NCI-H460 (cell line): ENCODE measurements at regions not wholly inside any gene's neighbourhood (a gene's known extent, or its start where the extent isn't known, plus 50 kb on each side); places are given as distances from the start of the nearest gene placed in this dataset.
"Not testable (repeated sequence)": the region's sequence is repeated elsewhere in the genome, so short reads cannot be mapped to it uniquely, and the experiment has no call there.

Experiments
- DNase-seq: peaks from one replicate; pipeline ENCODE4 v3.0.0-alpha.2; 2016; ENCODE audit warnings: low read depth; ENCODE audit errors: extremely low read depth

GRCh38 chrX:121283921-121284320 lies 236.5 kb downstream of the GLUD2 start:
- DNase-seq = no peak

GRCh38 chrX:121298499-121298898 lies 251.1 kb downstream of the GLUD2 start:
- DNase-seq = no peak

- DNase-seq = no peak
Observed at GRCh38 chrX:121301356-121301755, 253.9 kb downstream of the GLUD2 start.

GRCh38 chrX:121301822-121302221 lies 254.4 kb downstream of the GLUD2 start:
- no peak for DNase-seq

GRCh38 chrX:121307449-121307848 lies 260.0 kb downstream of the GLUD2 start:
- no peak for DNase-seq

GRCh38 chrX:121308276-121308805 lies 260.9 kb downstream of the GLUD2 start:
- peak; percentile 36 for DNase-seq

- no peak for DNase-seq
Observed at GRCh38 chrX:121310820-121311219, 263.4 kb downstream of the GLUD2 start.

- DNase-seq = no peak
Observed at GRCh38 chrX:121320441-121320840, 273.0 kb downstream of the GLUD2 start.

GRCh38 chrX:121322159-121322558 lies 274.7 kb downstream of the GLUD2 start:
- no peak for DNase-seq

- DNase-seq = no peak
Observed at GRCh38 chrX:121323337-121323736, 275.9 kb downstream of the GLUD2 start.

- no peak for DNase-seq
Observed at GRCh38 chrX:121333942-121334341, 286.5 kb downstream of the GLUD2 start.

- DNase-seq = no peak
Observed at GRCh38 chrX:121336831-121337421, 289.5 kb downstream of the GLUD2 start.

- DNase-seq = no peak
Observed at GRCh38 chrX:121337816-121338215, 290.4 kb downstream of the GLUD2 start.

- no peak for DNase-seq
Observed at GRCh38 chrX:121349263-121349662, 301.9 kb downstream of the GLUD2 start.

GRCh38 chrX:121356139-121356849 lies 308.9 kb downstream of the GLUD2 start:
- no peak for DNase-seq

GRCh38 chrX:121356850-121357171 lies 309.4 kb downstream of the GLUD2 start:
- no peak for DNase-seq

- no peak for DNase-seq
Observed at GRCh38 chrX:121360280-121360679, 312.9 kb downstream of the GLUD2 start.

- DNase-seq = no peak
Observed at GRCh38 chrX:121365572-121366161, 318.3 kb downstream of the GLUD2 start.

- DNase-seq = no peak
Observed at GRCh38 chrX:121374471-121374870, 327.1 kb downstream of the GLUD2 start.

GRCh38 chrX:121381915-121382314 lies 334.5 kb downstream of the GLUD2 start:
- not testable (repeated sequence) for DNase-seq

GRCh38 chrX:121389976-121390714 lies 342.7 kb downstream of the GLUD2 start:
- no peak for DNase-seq
